CD4-positive, CD25-positive, alpha-beta regulatory T cell (primary cell): ENCODE measurements at regions not wholly inside any gene's neighbourhood (a gene's known extent, or its start where the extent isn't known, plus 50 kb on each side); places are given as distances from the start of the nearest gene placed in this dataset.

Experiments
- ATAC-seq, 2 donors: fragments of 150-1000 bp; cut with Tn5 transposase; one replicate each; pipeline ENCODE4 v1.10.0; 2021; ENCODE audit warnings: low read depth in 2 of 2, moderate number of reproducible peaks in 2 of 2, moderate library complexity in 1 of 2
- DNase-seq, 3 donors: peaks; one replicate each; pipeline versions ENCODE4 v3.0.0 to v3.0.0-alpha.2; 2012 to 2022; ENCODE audit warnings: mixed read lengths in 1 of 3
- H3K27ac ChIP-seq: one replicate; pipeline ENCODE4 v1.7.0; 2013; ENCODE audit warnings: mild to moderate bottlenecking, low read length; ENCODE audit not compliant: insufficient read depth, poor library complexity, severe bottlenecking
- H3K27me3 ChIP-seq: one replicate; pipeline ENCODE4 v1.7.0; 2013; ENCODE audit warnings: low read length; ENCODE audit not compliant: control insufficient read depth, insufficient read depth
- H3K36me3 ChIP-seq: one replicate; pipeline ENCODE4 v1.7.0; 2013; ENCODE audit warnings: mild to moderate bottlenecking, low read length, moderate library complexity; ENCODE audit not compliant: control insufficient read depth, insufficient read depth
- H3K4me1 ChIP-seq: 2 replicates; pipeline ENCODE4 v1.7.0; 2013; ENCODE audit warnings: mild to moderate bottlenecking, low read length; ENCODE audit not compliant: insufficient read depth, control insufficient read depth, poor library complexity, severe bottlenecking
- H3K4me3 ChIP-seq: one replicate; pipeline ENCODE4 v1.7.0; 2013; ENCODE audit warnings: low read depth, mild to moderate bottlenecking, low read length, moderate library complexity
- H3K9me3 ChIP-seq, 2 experiments: 1 replicate in 1 of 2; 2 replicates in 1 of 2; pipeline ENCODE4 v1.7.0; 2013; ENCODE audit warnings: low read length in 2 of 2, mild to moderate bottlenecking in 1 of 2, moderate library complexity in 1 of 2; ENCODE audit not compliant: control insufficient read depth in 2 of 2
- H3K27ac Mint-ChIP-seq, 3 donors: one replicate each; pipeline ENCODE4 v1.8.0; 2020 to 2022; ENCODE audit warnings: mild to moderate bottlenecking in 3 of 3, mixed read lengths in 3 of 3, moderate library complexity in 2 of 3
- H3K27me3 Mint-ChIP-seq: one replicate; pipeline ENCODE4 v1.8.0; 2022; ENCODE audit warnings: mild to moderate bottlenecking, mixed read lengths
- H3K36me3 Mint-ChIP-seq: one replicate; pipeline ENCODE4 v1.8.0; 2020; ENCODE audit warnings: mixed read lengths
- H3K4me1 Mint-ChIP-seq, 4 donors: one replicate each; pipeline ENCODE4 v1.8.0; 2020 to 2022; ENCODE audit warnings: mixed read lengths in 4 of 4, mild to moderate bottlenecking in 1 of 4
- H3K4me3 Mint-ChIP-seq, 4 donors: one replicate each; pipeline ENCODE4 v1.8.0; 2020 to 2022; ENCODE audit warnings: mild to moderate bottlenecking in 4 of 4, mixed read lengths in 4 of 4, moderate library complexity in 3 of 4
- H3K9me3 Mint-ChIP-seq, 7 donors: one replicate each; pipeline ENCODE4 v1.8.0; 2020 to 2022; ENCODE audit warnings: mixed read lengths in 7 of 7, mild to moderate bottlenecking in 3 of 7, moderate library complexity in 2 of 7

GRCh38 chr2:180481998-180482397, 474.9 kb upstream of the CWC22 start:
- no peaks in the 10 kb centered on the region for H3K36me3 ChIP-seq
- H3K27me3 ChIP-seq, result no peaks in the 10 kb centered on the region
- H3K4me1 ChIP-seq, result no peaks in the 10 kb centered on the region
- no peaks in the 10 kb centered on the region for H3K4me1 Mint-ChIP-seq
- H3K9me3 Mint-ChIP-seq, result peaks cover 0 to 4% (median 0%) of the 10 kb centered on the region in 7 donors
- no peaks in the 10 kb centered on the region for H3K36me3 Mint-ChIP-seq
- no peak for ATAC-seq
- no peak overlapping the region for H3K27ac ChIP-seq
- H3K4me3 ChIP-seq, result no peak overlapping the region
- no peaks in the 10 kb centered on the region for H3K9me3 ChIP-seq
- no peak for DNase-seq
- H3K27ac Mint-ChIP-seq, result no peak overlapping the region
- peaks cover 5% of the 10 kb centered on the region for H3K27me3 Mint-ChIP-seq
- no peak overlapping the region for H3K4me3 Mint-ChIP-seq

- Mint-ChIP-seq H3K4me1 (no peaks in the 10 kb centered on the region), H3K27me3 (peaks cover 5% of the 10 kb centered on the region), H3K27ac (no peak overlapping the region), H3K9me3 (peaks cover 0 to 6% (median 0%) of the 10 kb centered on the region in 7 donors), H3K36me3 (no peaks in the 10 kb centered on the region), H3K4me3 (no peak overlapping the region)
- no peaks in the 10 kb centered on the region for H3K9me3 ChIP-seq
- H3K27ac ChIP-seq, result no peak overlapping the region
- H3K4me1 ChIP-seq, result no peaks in the 10 kb centered on the region
- H3K4me3 ChIP-seq, result no peak overlapping the region
- no peaks in the 10 kb centered on the region for H3K27me3 ChIP-seq
- no peaks in the 10 kb centered on the region for H3K36me3 ChIP-seq
- ATAC-seq (no peak), DNase-seq (no peak)
Measured at GRCh38 chr2:180478883-180479282, 471.8 kb upstream of the CWC22 start.

- H3K9me3 ChIP-seq, result no peaks in the 10 kb centered on the region
- Mint-ChIP-seq H3K27me3 (no peaks in the 10 kb centered on the region), H3K9me3 (peaks cover 0 to 9% (median 0%) of the 10 kb centered on the region in 7 donors), H3K27ac (no peak overlapping the region), H3K4me3 (no peak overlapping the region), H3K36me3 (no peaks in the 10 kb centered on the region), H3K4me1 (no peaks in the 10 kb centered on the region)
- H3K27ac ChIP-seq, result no peak overlapping the region
- no peaks in the 10 kb centered on the region for H3K27me3 ChIP-seq
- ATAC-seq (no peak), DNase-seq (no peak)
- H3K36me3 ChIP-seq, result no peaks in the 10 kb centered on the region
- no peak overlapping the region for H3K4me3 ChIP-seq
- H3K4me1 ChIP-seq, result no peaks in the 10 kb centered on the region
Measured at GRCh38 chr2:180474716-180475115, 467.6 kb upstream of the CWC22 start.

- no peaks in the 10 kb centered on the region for H3K9me3 ChIP-seq
- H3K4me1 ChIP-seq, result no peaks in the 10 kb centered on the region
- no peaks in the 10 kb centered on the region for H3K27me3 ChIP-seq
- no peaks in the 10 kb centered on the region for H3K36me3 ChIP-seq
- Mint-ChIP-seq H3K27ac (no peak overlapping the region), H3K36me3 (no peaks in the 10 kb centered on the region), H3K4me3 (no peak overlapping the region), H3K4me1 (no peaks in the 10 kb centered on the region), H3K27me3 (no peaks in the 10 kb centered on the region), H3K9me3 (peaks cover 0 to 9% (median 0%) of the 10 kb centered on the region in 7 donors)
- ATAC-seq (no peak), DNase-seq (no peak)
- H3K4me3 ChIP-seq, result no peak overlapping the region
- H3K27ac ChIP-seq, result no peak overlapping the region
Measured at GRCh38 chr2:180473456-180473855, 466.4 kb upstream of the CWC22 start.

- ATAC-seq (no peak), DNase-seq (no peak)
Measured at GRCh38 chr2:180472133-180472532, 465.0 kb upstream of the CWC22 start.

GRCh38 chr2:180463608-180464007, 456.5 kb upstream of the CWC22 start:
- no peaks in the 10 kb centered on the region for H3K4me1 Mint-ChIP-seq
- no peak for DNase-seq
- no peak for ATAC-seq

More at GRCh38 chr2:180472133-180472532, 465.0 kb upstream of the CWC22 start:
- no peaks in the 10 kb centered on the region for H3K27me3 Mint-ChIP-seq
- no peak overlapping the region for H3K4me3 Mint-ChIP-seq
- no peaks in the 10 kb centered on the region for H3K36me3 Mint-ChIP-seq
- Histone ChIP-seq H3K9me3 (no peaks in the 10 kb centered on the region), H3K27ac (no peak overlapping the region), H3K27me3 (no peaks in the 10 kb centered on the region), H3K4me1 (no peaks in the 10 kb centered on the region), H3K36me3 (no peaks in the 10 kb centered on the region), H3K4me3 (no peak overlapping the region)
- peaks cover 0 to 7% (median 1%) of the 10 kb centered on the region in 7 donors for H3K9me3 Mint-ChIP-seq
- H3K27ac Mint-ChIP-seq, result no peak overlapping the region
- no peaks in the 10 kb centered on the region for H3K4me1 Mint-ChIP-seq

GRCh38 chr2:180461761-180462160, 454.7 kb upstream of the CWC22 start:
- no peaks in the 10 kb centered on the region for H3K9me3 ChIP-seq
- Mint-ChIP-seq H3K36me3 (no peaks in the 10 kb centered on the region), H3K27me3 (no peaks in the 10 kb centered on the region), H3K27ac (no peak overlapping the region), H3K9me3 (peaks cover 0 to 8% (median 0%) of the 10 kb centered on the region in 7 donors), H3K4me1 (no peaks in the 10 kb centered on the region), H3K4me3 (no peak overlapping the region)
- no peak for DNase-seq
- H3K36me3 ChIP-seq, result no peaks in the 10 kb centered on the region
- no peak for ATAC-seq
- H3K4me1 ChIP-seq, result no peaks in the 10 kb centered on the region
- H3K4me3 ChIP-seq, result no peak overlapping the region
- no peaks in the 10 kb centered on the region for H3K27me3 ChIP-seq
- H3K27ac ChIP-seq, result no peak overlapping the region

More at GRCh38 chr2:180463608-180464007, 456.5 kb upstream of the CWC22 start:
- H3K36me3 ChIP-seq, result no peaks in the 10 kb centered on the region
- no peaks in the 10 kb centered on the region for H3K9me3 ChIP-seq
- H3K4me1 ChIP-seq, result no peaks in the 10 kb centered on the region
- H3K27ac Mint-ChIP-seq, result no peak overlapping the region
- no peaks in the 10 kb centered on the region for H3K36me3 Mint-ChIP-seq
- H3K4me3 ChIP-seq, result no peak overlapping the region
- H3K27me3 Mint-ChIP-seq, result no peaks in the 10 kb centered on the region
- H3K27ac ChIP-seq, result no peak overlapping the region
- no peak overlapping the region for H3K4me3 Mint-ChIP-seq
- no peaks in the 10 kb centered on the region for H3K27me3 ChIP-seq
- peaks cover 0 to 8% (median 5%) of the 10 kb centered on the region in 7 donors for H3K9me3 Mint-ChIP-seq

GRCh38 chr2:180456801-180457200, 449.7 kb upstream of the CWC22 start:
- Histone ChIP-seq H3K4me3 (no peak overlapping the region), H3K27ac (no peak overlapping the region), H3K36me3 (no peaks in the 10 kb centered on the region), H3K27me3 (no peaks in the 10 kb centered on the region), H3K4me1 (no peaks in the 10 kb centered on the region), H3K9me3 (no peaks in the 10 kb centered on the region)
- Mint-ChIP-seq H3K4me3 (no peak overlapping the region), H3K4me1 (no peaks in the 10 kb centered on the region), H3K27ac (no peak overlapping the region), H3K27me3 (no peaks in the 10 kb centered on the region), H3K36me3 (no peaks in the 10 kb centered on the region), H3K9me3 (peaks cover 0 to 6% (median 0%) of the 10 kb centered on the region in 7 donors)
- ATAC-seq (no peak), DNase-seq (no peak)
